ENCODE measurements at regions not wholly inside any gene's neighbourhood (a gene's known extent, or its start where the extent isn't known, plus 50 kb on each side); places are given as distances from the start of the nearest gene placed in this dataset.
"Not testable (repeated sequence)": the region's sequence is repeated elsewhere in the genome, so short reads cannot be mapped to it uniquely, and the experiment has no call there.

- not testable (repeated sequence) for H3K79me2 ChIP-seq (ENCODE audit: insufficient read depth, low read length); DNase-seq (ENCODE audit: insufficient read length, low spot score, missing footprints)
Measured at GRCh38 chr4:49510238-49510637, 524.2 kb downstream of the CWH43 start.

GRCh38 chr4:49511353-49511752, 525.3 kb downstream of the CWH43 start:
- H4K20me1 ChIP-seq (ENCODE audit: insufficient read depth, low read length); H3K4me3 ChIP-seq (ENCODE audit: insufficient read depth, low read length); H3K79me2 ChIP-seq (ENCODE audit: insufficient read depth, low read length); H3K27ac ChIP-seq (ENCODE audit: low read depth, low read length); H3K4me1 ChIP-seq (ENCODE audit: insufficient read depth, low read length); DNase-seq (ENCODE audit: insufficient read length, low spot score, missing footprints); H2AFZ ChIP-seq (ENCODE audit: low read length); H3K4me2 ChIP-seq (ENCODE audit: insufficient read depth, low read length); H3K27me3 ChIP-seq (ENCODE audit: insufficient read depth, low read length); H3K36me3 ChIP-seq (ENCODE audit: insufficient read depth, low read length): not testable (repeated sequence)
- peaks cover 18% of the 10 kb centered on the region for H3K9me3 ChIP-seq (ENCODE audit: low read depth, low read length)

More at GRCh38 chr4:49510238-49510637, 524.2 kb downstream of the CWH43 start:
- H3K4me2 ChIP-seq (ENCODE audit: insufficient read depth, low read length); H2AFZ ChIP-seq (ENCODE audit: low read length); H3K4me1 ChIP-seq (ENCODE audit: insufficient read depth, low read length); H4K20me1 ChIP-seq (ENCODE audit: insufficient read depth, low read length); H3K27me3 ChIP-seq (ENCODE audit: insufficient read depth, low read length); H3K27ac ChIP-seq (ENCODE audit: low read depth, low read length); H3K36me3 ChIP-seq (ENCODE audit: insufficient read depth, low read length); H3K4me3 ChIP-seq (ENCODE audit: insufficient read depth, low read length): not testable (repeated sequence)
- H3K9me3 ChIP-seq (ENCODE audit: low read depth, low read length): peaks cover 18% of the 10 kb centered on the region

- not testable (repeated sequence) for H3K27me3 ChIP-seq (ENCODE audit: insufficient read depth, low read length); H3K4me3 ChIP-seq (ENCODE audit: insufficient read depth, low read length); DNase-seq (ENCODE audit: insufficient read length, low spot score, missing footprints); H4K20me1 ChIP-seq (ENCODE audit: insufficient read depth, low read length); H3K79me2 ChIP-seq (ENCODE audit: insufficient read depth, low read length); H2AFZ ChIP-seq (ENCODE audit: low read length); H3K4me1 ChIP-seq (ENCODE audit: insufficient read depth, low read length); H3K4me2 ChIP-seq (ENCODE audit: insufficient read depth, low read length); H3K27ac ChIP-seq (ENCODE audit: low read depth, low read length); H3K36me3 ChIP-seq (ENCODE audit: insufficient read depth, low read length)
- peaks cover 18% of the 10 kb centered on the region for H3K9me3 ChIP-seq (ENCODE audit: low read depth, low read length)
Measured at GRCh38 chr4:49511881-49512491, 525.9 kb downstream of the CWH43 start.

GRCh38 chr4:49512641-49513545, 526.8 kb downstream of the CWH43 start:
- H4K20me1 ChIP-seq (ENCODE audit: insufficient read depth, low read length); H3K4me1 ChIP-seq (ENCODE audit: insufficient read depth, low read length); H3K27ac ChIP-seq (ENCODE audit: low read depth, low read length); H3K4me3 ChIP-seq (ENCODE audit: insufficient read depth, low read length); H3K79me2 ChIP-seq (ENCODE audit: insufficient read depth, low read length); H3K4me2 ChIP-seq (ENCODE audit: insufficient read depth, low read length); H3K36me3 ChIP-seq (ENCODE audit: insufficient read depth, low read length); H2AFZ ChIP-seq (ENCODE audit: low read length); DNase-seq (ENCODE audit: insufficient read length, low spot score, missing footprints); H3K27me3 ChIP-seq (ENCODE audit: insufficient read depth, low read length): not testable (repeated sequence)
- H3K9me3 ChIP-seq (ENCODE audit: low read depth, low read length): peaks cover 18% of the 10 kb centered on the region

- not testable (repeated sequence) for H3K27me3 ChIP-seq (ENCODE audit: insufficient read depth, low read length); H4K20me1 ChIP-seq (ENCODE audit: insufficient read depth, low read length); H3K79me2 ChIP-seq (ENCODE audit: insufficient read depth, low read length); H3K36me3 ChIP-seq (ENCODE audit: insufficient read depth, low read length); H3K4me2 ChIP-seq (ENCODE audit: insufficient read depth, low read length); H3K27ac ChIP-seq (ENCODE audit: low read depth, low read length); H2AFZ ChIP-seq (ENCODE audit: low read length); H3K4me3 ChIP-seq (ENCODE audit: insufficient read depth, low read length); H3K4me1 ChIP-seq (ENCODE audit: insufficient read depth, low read length); DNase-seq (ENCODE audit: insufficient read length, low spot score, missing footprints)
- peaks cover 18% of the 10 kb centered on the region for H3K9me3 ChIP-seq (ENCODE audit: low read depth, low read length)
Measured at GRCh38 chr4:49513546-49514115, 527.6 kb downstream of the CWH43 start.

GRCh38 chr4:49514171-49514699, 528.2 kb downstream of the CWH43 start:
- not testable (repeated sequence) for H3K4me1 ChIP-seq (ENCODE audit: insufficient read depth, low read length); H3K79me2 ChIP-seq (ENCODE audit: insufficient read depth, low read length); H3K36me3 ChIP-seq (ENCODE audit: insufficient read depth, low read length); DNase-seq (ENCODE audit: insufficient read length, low spot score, missing footprints); H3K4me2 ChIP-seq (ENCODE audit: insufficient read depth, low read length); H3K27ac ChIP-seq (ENCODE audit: low read depth, low read length); H2AFZ ChIP-seq (ENCODE audit: low read length); H3K27me3 ChIP-seq (ENCODE audit: insufficient read depth, low read length); H3K4me3 ChIP-seq (ENCODE audit: insufficient read depth, low read length); H4K20me1 ChIP-seq (ENCODE audit: insufficient read depth, low read length)
- H3K9me3 ChIP-seq (ENCODE audit: low read depth, low read length): peaks cover 18% of the 10 kb centered on the region

GRCh38 chr4:49514841-49515240, 528.8 kb downstream of the CWH43 start:
- not testable (repeated sequence) for H3K4me2 ChIP-seq (ENCODE audit: insufficient read depth, low read length); H3K27ac ChIP-seq (ENCODE audit: low read depth, low read length); H3K79me2 ChIP-seq (ENCODE audit: insufficient read depth, low read length); H2AFZ ChIP-seq (ENCODE audit: low read length); H3K36me3 ChIP-seq (ENCODE audit: insufficient read depth, low read length); H3K27me3 ChIP-seq (ENCODE audit: insufficient read depth, low read length); H4K20me1 ChIP-seq (ENCODE audit: insufficient read depth, low read length); DNase-seq (ENCODE audit: insufficient read length, low spot score, missing footprints); H3K4me3 ChIP-seq (ENCODE audit: insufficient read depth, low read length); H3K4me1 ChIP-seq (ENCODE audit: insufficient read depth, low read length)
- H3K9me3 ChIP-seq (ENCODE audit: low read depth, low read length): peaks cover 18% of the 10 kb centered on the region

GRCh38 chr4:49515241-49515640, 529.2 kb downstream of the CWH43 start:
- DNase-seq (ENCODE audit: insufficient read length, low spot score, missing footprints): peak; percentile 41
- not testable (repeated sequence) for H3K79me2 ChIP-seq (ENCODE audit: insufficient read depth, low read length); H3K4me3 ChIP-seq (ENCODE audit: insufficient read depth, low read length); H4K20me1 ChIP-seq (ENCODE audit: insufficient read depth, low read length); H3K4me1 ChIP-seq (ENCODE audit: insufficient read depth, low read length); H3K36me3 ChIP-seq (ENCODE audit: insufficient read depth, low read length); H2AFZ ChIP-seq (ENCODE audit: low read length); H3K27ac ChIP-seq (ENCODE audit: low read depth, low read length); H3K27me3 ChIP-seq (ENCODE audit: insufficient read depth, low read length); H3K4me2 ChIP-seq (ENCODE audit: insufficient read depth, low read length)
- peaks cover 17% of the 10 kb centered on the region for H3K9me3 ChIP-seq (ENCODE audit: low read depth, low read length)
